ENCODE measurements at regions not wholly inside any gene's neighbourhood (a gene's known extent, or its start where the extent isn't known, plus 50 kb on each side); places are given as distances from the start of the nearest gene placed in this dataset.

DNA sequence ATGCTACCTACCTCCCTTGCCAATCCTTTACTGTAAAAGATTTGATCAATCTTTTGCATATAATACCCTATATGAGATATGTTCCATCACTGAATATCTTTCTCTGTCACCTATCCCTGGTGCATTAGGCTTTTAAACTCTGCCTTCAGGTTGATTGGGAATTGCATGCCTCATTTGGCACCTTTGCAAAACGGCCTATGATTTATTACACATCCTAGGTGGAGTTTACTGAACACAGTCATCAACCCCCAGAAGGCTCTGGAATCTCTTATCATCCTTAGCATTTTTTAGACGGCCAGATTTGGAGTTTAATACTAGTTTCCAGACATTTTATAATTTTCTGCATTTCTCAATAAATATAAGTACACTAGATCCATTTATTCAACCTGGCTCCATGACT is 448.4 kb upstream of the SLC10A2 start:
- no peak for DNase-seq (ENCODE audit: low spot score)
- Histone ChIP-seq H3K27ac (ENCODE audit: poor library complexity, severe bottlenecking) (no peak overlapping the region), H3K27me3 (ENCODE audit: insufficient read depth, poor library complexity, severe bottlenecking) (no peaks in the 10 kb centered on the region), H3K36me3 (ENCODE audit: low read depth) (no peaks in the 10 kb centered on the region), H3K4me1 (ENCODE audit: insufficient read depth, poor library complexity, severe bottlenecking) (no peaks in the 10 kb centered on the region), H3K9me3 (ENCODE audit: severe bottlenecking) (no peaks in the 10 kb centered on the region), H3K4me3 (ENCODE audit: severe bottlenecking) (no peak overlapping the region)
- ATAC-seq (ENCODE audit: low read depth), result no peak
- TF ChIP-seq, protein P1, sequence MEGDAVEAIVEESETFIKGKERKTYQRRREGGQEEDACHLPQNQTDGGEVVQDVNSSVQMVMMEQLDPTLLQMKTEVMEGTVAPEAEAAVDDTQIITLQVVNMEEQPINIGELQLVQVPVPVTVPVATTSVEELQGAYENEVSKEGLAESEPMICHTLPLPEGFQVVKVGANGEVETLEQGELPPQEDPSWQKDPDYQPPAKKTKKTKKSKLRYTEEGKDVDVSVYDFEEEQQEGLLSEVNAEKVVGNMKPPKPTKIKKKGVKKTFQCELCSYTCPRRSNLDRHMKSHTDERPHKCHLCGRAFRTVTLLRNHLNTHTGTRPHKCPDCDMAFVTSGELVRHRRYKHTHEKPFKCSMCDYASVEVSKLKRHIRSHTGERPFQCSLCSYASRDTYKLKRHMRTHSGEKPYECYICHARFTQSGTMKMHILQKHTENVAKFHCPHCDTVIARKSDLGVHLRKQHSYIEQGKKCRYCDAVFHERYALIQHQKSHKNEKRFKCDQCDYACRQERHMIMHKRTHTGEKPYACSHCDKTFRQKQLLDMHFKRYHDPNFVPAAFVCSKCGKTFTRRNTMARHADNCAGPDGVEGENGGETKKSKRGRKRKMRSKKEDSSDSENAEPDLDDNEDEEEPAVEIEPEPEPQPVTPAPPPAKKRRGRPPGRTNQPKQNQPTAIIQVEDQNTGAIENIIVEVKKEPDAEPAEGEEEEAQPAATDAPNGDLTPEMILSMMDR (IDR thresholded peaks at IDR 0.05; ENCODE audit: poor library complexity, severe bottlenecking), result no peak

DNA sequence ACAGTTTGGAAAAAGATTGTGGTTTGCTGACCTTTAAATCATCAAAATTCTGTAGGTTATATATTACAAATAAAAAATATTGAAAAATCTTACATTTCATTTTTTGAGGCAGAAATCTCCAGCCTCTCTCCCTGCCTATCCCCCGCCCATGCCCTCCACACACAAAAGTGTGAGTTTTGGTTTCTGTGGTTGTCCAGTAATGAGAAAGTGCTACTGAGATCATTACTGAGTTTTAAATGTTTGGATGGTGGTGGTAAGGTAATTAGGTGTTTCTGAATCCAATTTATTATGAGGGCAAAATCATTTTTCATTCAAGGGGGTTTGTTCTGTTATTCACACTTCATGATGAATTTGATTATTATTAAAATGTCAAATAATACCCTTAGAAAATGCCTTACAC is 448.0 kb upstream of the SLC10A2 start:
- H3K9me3 ChIP-seq (ENCODE audit: severe bottlenecking), result no peaks in the 10 kb centered on the region
- H3K27ac ChIP-seq (ENCODE audit: poor library complexity, severe bottlenecking), result no peak overlapping the region
- no peaks in the 10 kb centered on the region for H3K27me3 ChIP-seq (ENCODE audit: insufficient read depth, poor library complexity, severe bottlenecking)
- no peak overlapping the region for H3K4me3 ChIP-seq (ENCODE audit: severe bottlenecking)
- ATAC-seq (ENCODE audit: low read depth), result no peak
- TF ChIP-seq, protein P1 (IDR thresholded peaks at IDR 0.05; ENCODE audit: poor library complexity, severe bottlenecking), result no peak
- no peaks in the 10 kb centered on the region for H3K4me1 ChIP-seq (ENCODE audit: insufficient read depth, poor library complexity, severe bottlenecking)
- H3K36me3 ChIP-seq (ENCODE audit: low read depth), result no peaks in the 10 kb centered on the region
- DNase-seq (ENCODE audit: low spot score), result no peak

DNA sequence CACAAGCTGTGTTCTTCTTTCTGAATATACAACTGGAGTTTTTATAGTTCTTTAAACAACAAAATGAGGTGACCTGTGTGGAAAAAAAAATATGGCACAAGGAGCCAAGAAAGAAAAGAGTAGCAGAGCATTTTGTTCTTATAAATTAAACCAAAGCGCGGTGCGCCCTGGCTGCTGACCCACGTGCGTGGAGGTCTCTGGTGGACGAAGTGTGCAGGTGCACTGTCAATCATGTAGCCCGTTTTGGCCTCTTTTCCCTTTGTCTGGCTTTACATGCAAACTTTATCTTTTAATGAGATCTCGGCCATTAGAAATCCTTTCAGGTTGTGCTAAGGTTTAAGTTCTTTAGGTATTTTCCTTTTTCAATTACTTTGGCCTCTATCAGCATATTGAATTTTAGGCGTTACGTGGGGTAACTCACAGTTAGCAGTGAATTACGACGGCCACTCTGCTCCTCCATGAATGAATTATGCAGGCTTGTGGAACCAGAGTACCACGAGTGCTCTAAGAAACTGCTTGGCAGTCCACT is 443.9 kb upstream of the SLC10A2 start:
- no peak for DNase-seq (ENCODE audit: low spot score)
- no peak overlapping the region for H3K4me3 ChIP-seq (ENCODE audit: severe bottlenecking)
- 0 out of 3 replicates have a peak, but pooled peaks have one; percentile 35 for ATAC-seq (ENCODE audit: low read depth)
- no peaks in the 10 kb centered on the region for H3K4me1 ChIP-seq (ENCODE audit: insufficient read depth, poor library complexity, severe bottlenecking)
- no peaks in the 10 kb centered on the region for H3K27me3 ChIP-seq (ENCODE audit: insufficient read depth, poor library complexity, severe bottlenecking)
- H3K9me3 ChIP-seq (ENCODE audit: severe bottlenecking), result no peaks in the 10 kb centered on the region
- no peaks in the 10 kb centered on the region for H3K36me3 ChIP-seq (ENCODE audit: low read depth)
- H3K27ac ChIP-seq (ENCODE audit: poor library complexity, severe bottlenecking), result no peak overlapping the region
- TF ChIP-seq, protein P1 (IDR thresholded peaks at IDR 0.05; ENCODE audit: poor library complexity, severe bottlenecking), result peak; percentile 35

DNA sequence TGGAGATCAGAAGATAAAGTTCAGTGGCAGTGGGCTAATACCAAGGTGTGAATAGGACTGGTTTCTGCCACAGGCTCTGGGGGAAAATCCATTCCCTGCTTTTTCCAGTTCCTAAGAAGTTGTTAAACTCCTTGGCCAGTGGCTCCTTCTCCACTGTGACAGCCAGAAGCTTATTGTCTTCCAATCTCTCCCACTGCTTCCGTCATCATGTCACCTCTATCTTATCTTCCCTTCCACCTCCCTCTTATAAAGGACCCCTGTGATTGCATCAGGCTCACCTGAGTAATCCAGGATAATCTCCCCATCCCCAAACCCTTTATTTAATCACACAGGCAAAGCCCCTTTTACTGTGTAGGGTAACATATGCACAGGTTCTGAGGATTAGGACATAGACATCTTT is 431.2 kb upstream of the SLC10A2 start:
- no peaks in the 10 kb centered on the region for H3K36me3 ChIP-seq (ENCODE audit: low read depth)
- H3K9me3 ChIP-seq (ENCODE audit: severe bottlenecking), result no peaks in the 10 kb centered on the region
- H3K4me3 ChIP-seq (ENCODE audit: severe bottlenecking), result no peak overlapping the region
- DNase-seq (ENCODE audit: low spot score) (no peak), ATAC-seq (ENCODE audit: low read depth) (no peak)
- TF ChIP-seq, protein P1 (IDR thresholded peaks at IDR 0.05; ENCODE audit: poor library complexity, severe bottlenecking), result no peak
- H3K27ac ChIP-seq (ENCODE audit: poor library complexity, severe bottlenecking), result no peak overlapping the region
- no peaks in the 10 kb centered on the region for H3K27me3 ChIP-seq (ENCODE audit: insufficient read depth, poor library complexity, severe bottlenecking)
- no peaks in the 10 kb centered on the region for H3K4me1 ChIP-seq (ENCODE audit: insufficient read depth, poor library complexity, severe bottlenecking)

DNA sequence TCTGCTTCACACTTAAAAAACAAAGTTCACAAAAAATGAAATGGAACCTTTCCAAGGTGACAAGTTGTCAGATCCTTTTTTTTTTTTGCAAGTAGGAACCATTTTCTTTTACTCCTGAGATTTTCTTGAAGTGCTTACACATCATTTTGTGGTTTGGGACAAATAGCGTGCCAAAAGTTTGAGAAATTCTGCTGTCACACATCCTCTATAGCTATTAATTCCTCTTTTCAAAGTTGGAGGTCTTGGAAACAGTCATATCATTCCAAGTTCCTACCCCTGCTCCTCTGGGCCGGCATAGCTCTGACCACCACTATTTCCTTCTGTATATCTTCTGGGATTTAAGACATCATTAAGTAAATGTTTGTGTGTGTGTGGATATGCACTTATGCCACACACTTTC is 421.6 kb upstream of the SLC10A2 start:
- ATAC-seq (ENCODE audit: low read depth), result no peak
- Histone ChIP-seq H3K4me1 (ENCODE audit: insufficient read depth, poor library complexity, severe bottlenecking) (no peaks in the 10 kb centered on the region), H3K27ac (ENCODE audit: poor library complexity, severe bottlenecking) (no peak overlapping the region), H3K4me3 (ENCODE audit: severe bottlenecking) (no peak overlapping the region), H3K36me3 (ENCODE audit: low read depth) (no peaks in the 10 kb centered on the region), H3K27me3 (ENCODE audit: insufficient read depth, poor library complexity, severe bottlenecking) (no peaks in the 10 kb centered on the region), H3K9me3 (ENCODE audit: severe bottlenecking) (no peaks in the 10 kb centered on the region)
- DNase-seq (ENCODE audit: low spot score), result no peak
- TF ChIP-seq, protein P1 (IDR thresholded peaks at IDR 0.05; ENCODE audit: poor library complexity, severe bottlenecking), result no peak

All from RWPE2 (cell line).